ENCODE measurements at regions not wholly inside any gene's neighbourhood (a gene's known extent, or its start where the extent isn't known, plus 50 kb on each side); places are given as distances from the start of the nearest gene placed in this dataset.

DNA sequence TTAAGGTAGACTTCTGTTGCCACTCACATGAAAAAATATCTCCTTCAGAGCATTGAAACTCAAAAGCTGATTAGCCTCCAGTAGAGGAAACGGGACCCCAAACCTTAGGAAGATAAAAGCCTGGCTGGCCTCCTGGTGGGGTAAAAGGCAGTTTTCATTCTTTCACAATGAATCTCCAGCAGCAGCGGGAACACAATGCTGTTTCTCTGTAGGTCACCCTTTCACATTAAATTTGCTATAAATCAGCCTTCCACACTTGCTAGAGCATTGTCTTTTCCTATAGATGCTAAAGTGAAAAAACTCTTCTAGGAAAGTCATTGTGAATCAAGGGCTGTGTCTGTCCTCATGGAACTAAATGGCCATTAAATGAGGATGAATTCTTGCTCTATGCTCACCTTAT, 207.3 kb upstream of the MAGEB2 start:
- no peak overlapping the region for H3K27ac ChIP-seq (ENCODE audit: low read length in 2 of 2)
- DNase-seq: no peak
- no peak for TF ChIP-seq EZH2 (IDR thresholded peaks at IDR 0.05; ENCODE audit: borderline replicate concordance, insufficient read depth, low read depth, low read length, poor library complexity, severe bottlenecking)
- TF ChIP-seq, protein P1, sequence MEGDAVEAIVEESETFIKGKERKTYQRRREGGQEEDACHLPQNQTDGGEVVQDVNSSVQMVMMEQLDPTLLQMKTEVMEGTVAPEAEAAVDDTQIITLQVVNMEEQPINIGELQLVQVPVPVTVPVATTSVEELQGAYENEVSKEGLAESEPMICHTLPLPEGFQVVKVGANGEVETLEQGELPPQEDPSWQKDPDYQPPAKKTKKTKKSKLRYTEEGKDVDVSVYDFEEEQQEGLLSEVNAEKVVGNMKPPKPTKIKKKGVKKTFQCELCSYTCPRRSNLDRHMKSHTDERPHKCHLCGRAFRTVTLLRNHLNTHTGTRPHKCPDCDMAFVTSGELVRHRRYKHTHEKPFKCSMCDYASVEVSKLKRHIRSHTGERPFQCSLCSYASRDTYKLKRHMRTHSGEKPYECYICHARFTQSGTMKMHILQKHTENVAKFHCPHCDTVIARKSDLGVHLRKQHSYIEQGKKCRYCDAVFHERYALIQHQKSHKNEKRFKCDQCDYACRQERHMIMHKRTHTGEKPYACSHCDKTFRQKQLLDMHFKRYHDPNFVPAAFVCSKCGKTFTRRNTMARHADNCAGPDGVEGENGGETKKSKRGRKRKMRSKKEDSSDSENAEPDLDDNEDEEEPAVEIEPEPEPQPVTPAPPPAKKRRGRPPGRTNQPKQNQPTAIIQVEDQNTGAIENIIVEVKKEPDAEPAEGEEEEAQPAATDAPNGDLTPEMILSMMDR (IDR thresholded peaks at IDR 0.05): no peak
- intact Hi-C loops (cut with micrococcal nuclease): no loop called here
- H3K4me3 Mint-ChIP-seq: no peak overlapping the region
- no peaks in the 10 kb centered on the region for H3K9me3 Mint-ChIP-seq (ENCODE audit: insufficient read depth)
- CTCF ChIA-PET: no interaction called here
- H4K20me1 ChIP-seq (ENCODE audit: control insufficient read depth, insufficient read depth, low read length, poor library complexity, severe bottlenecking): no peaks in the 10 kb centered on the region
- no peak overlapping the region for H3K4me2 ChIP-seq (replicated peaks; ENCODE audit: low read depth, low read length, poor library complexity, severe bottlenecking)
- H3K9ac ChIP-seq (ENCODE audit: low read length): no peak overlapping the region
- no peaks in the 10 kb centered on the region for H3K27me3 ChIP-seq (replicated peaks in 1 of 4; ENCODE audit: control extremely low read depth in 1 of 4, control insufficient read depth in 3 of 4, insufficient read depth in 4 of 4, low read length in 3 of 4)
- POLR2A ChIA-PET: no interaction called here
- H3K9me3 ChIP-seq (ENCODE audit: control extremely low read depth in 1 of 3, control insufficient read depth in 2 of 3, insufficient read depth in 1 of 3, low read length in 2 of 3): no peaks in the 10 kb centered on the region
- no peak for ATAC-seq (ENCODE audit: low read depth)
- no peak overlapping the region for H2AFZ ChIP-seq (ENCODE audit: insufficient read depth, low read depth, low read length, poor library complexity, severe bottlenecking)
- no peaks in the 10 kb centered on the region for H3K4me1 ChIP-seq (ENCODE audit: control insufficient read depth in 2 of 2, insufficient read depth in 2 of 2, low read length in 2 of 2)
- H3K36me3 ChIP-seq (replicated peaks in 1 of 2; ENCODE audit: control extremely low read depth in 1 of 2, control insufficient read depth in 1 of 2, extremely low read depth in 1 of 2, insufficient read depth in 2 of 2, low read length in 1 of 2): no peaks in the 10 kb centered on the region
- no peaks in the 10 kb centered on the region for H3K4me1 Mint-ChIP-seq
- no CpG with 5 or more reads among the region's 2 CpGs for WGBS (ENCODE audit: insufficient coverage)
- no peaks in the 10 kb centered on the region for H3K27me3 Mint-ChIP-seq
- H3K79me2 ChIP-seq (ENCODE audit: control insufficient read depth, insufficient read depth, low read length): no peaks in the 10 kb centered on the region
- H3K27ac Mint-ChIP-seq: no peak overlapping the region
- no peak overlapping the region for H3K4me3 ChIP-seq (ENCODE audit: control extremely low read depth in 1 of 5, extremely low read depth in 1 of 5, insufficient read depth in 1 of 5, low read depth in 2 of 5, low read length in 4 of 5)

- no CpG with 5 or more reads among the region's 3 CpGs for WGBS (ENCODE audit: insufficient coverage)
- no peaks in the 10 kb centered on the region for H3K9me3 Mint-ChIP-seq (ENCODE audit: insufficient read depth)
- H3K4me1 Mint-ChIP-seq: no peaks in the 10 kb centered on the region
Observed at GRCh38 chrX:30010471-30010870, 204.9 kb upstream of the MAGEB2 start.

More at GRCh38 chrX:30010471-30010870, 204.9 kb upstream of the MAGEB2 start:
- Histone ChIP-seq H3K4me1 (ENCODE audit: control insufficient read depth in 2 of 2, insufficient read depth in 2 of 2, low read length in 2 of 2) (no peaks in the 10 kb centered on the region), H3K9ac (ENCODE audit: low read length) (no peak overlapping the region), H3K79me2 (ENCODE audit: control insufficient read depth, insufficient read depth, low read length) (no peaks in the 10 kb centered on the region), H3K9me3 (ENCODE audit: control extremely low read depth in 1 of 3, control insufficient read depth in 2 of 3, insufficient read depth in 1 of 3, low read length in 2 of 3) (no peaks in the 10 kb centered on the region), H3K36me3 (replicated peaks in 1 of 2; ENCODE audit: control extremely low read depth in 1 of 2, control insufficient read depth in 1 of 2, extremely low read depth in 1 of 2, insufficient read depth in 2 of 2, low read length in 1 of 2) (no peaks in the 10 kb centered on the region), H4K20me1 (ENCODE audit: control insufficient read depth, insufficient read depth, low read length, poor library complexity, severe bottlenecking) (no peaks in the 10 kb centered on the region), H3K4me2 (replicated peaks; ENCODE audit: low read depth, low read length, poor library complexity, severe bottlenecking) (no peak overlapping the region), H3K27me3 (replicated peaks in 1 of 4; ENCODE audit: control extremely low read depth in 1 of 4, control insufficient read depth in 3 of 4, insufficient read depth in 4 of 4, low read length in 3 of 4) (no peaks in the 10 kb centered on the region), H2AFZ (ENCODE audit: insufficient read depth, low read depth, low read length, poor library complexity, severe bottlenecking) (no peak overlapping the region), H3K27ac (ENCODE audit: low read length in 2 of 2) (no peak overlapping the region), H3K4me3 (ENCODE audit: control extremely low read depth in 1 of 5, extremely low read depth in 1 of 5, insufficient read depth in 1 of 5, low read depth in 2 of 5, low read length in 4 of 5) (no peak overlapping the region)
- no peaks in the 10 kb centered on the region for H3K27me3 Mint-ChIP-seq
- intact Hi-C loops (cut with micrococcal nuclease): no loop called here
- TF ChIP-seq EZH2 (IDR thresholded peaks at IDR 0.05; ENCODE audit: borderline replicate concordance, insufficient read depth, low read depth, low read length, poor library complexity, severe bottlenecking): no peak
- TF ChIP-seq, protein P1 (IDR thresholded peaks at IDR 0.05): no peak
- DNase-seq: no peak
- ATAC-seq (ENCODE audit: low read depth): no peak
- no peak overlapping the region for H3K4me3 Mint-ChIP-seq
- H3K27ac Mint-ChIP-seq: no peak overlapping the region
- CTCF ChIA-PET: no interaction called here
- POLR2A ChIA-PET: no interaction called here

All from B cell (primary cell).